Vagina (tissue), 2 donors: ENCODE measurements at regions not wholly inside any gene's neighbourhood (a gene's known extent, or its start where the extent isn't known, plus 50 kb on each side); places are given as distances from the start of the nearest gene placed in this dataset.

Experiments
- DNase-seq, 2 donors: peaks; one replicate each; pipeline ENCODE4 v3.0.0-alpha.2; 2017; ENCODE audit errors: extremely low spot score in 2 of 2
- H3K27ac ChIP-seq: fragments of 200-600 bp; sonication (generic); one replicate; pipeline ENCODE4 v1.5.1; 2019
- H3K27me3 ChIP-seq: fragments of 200-600 bp; sonication (generic); one replicate; pipeline ENCODE4 v1.5.1; 2019
- H3K36me3 ChIP-seq, 2 donors: fragments of 200-600 bp; sonication (generic); one replicate each; pipeline ENCODE4 v1.5.1; 2017 to 2019
- H3K4me1 ChIP-seq: fragments of 200-600 bp; sonication (generic); one replicate; pipeline ENCODE4 v1.5.1; 2019
- H3K4me3 ChIP-seq, 2 donors: fragments of 200-600 bp; sonication (generic); 1 replicate in 1 of 2; 2 replicates in 1 of 2; pipeline ENCODE4 v1.5.1; 2016 to 2019
- H3K9me3 ChIP-seq: fragments of 200-600 bp; sonication (generic); one replicate; pipeline ENCODE4 v1.5.1; 2019
- POLR2A ChIP-seq, 2 donors: fragments of 450-650 bp; IDR thresholded peaks; one replicate each; pipeline ENCODE4 v1.6.1; 2017; ENCODE audit warnings: antibody characterized with exemption in 2 of 2, mild to moderate bottlenecking in 2 of 2, moderate library complexity in 2 of 2
- POLR2AphosphoS5 ChIP-seq, 2 donors: sonication (generic); formaldehyde crosslinking; IDR thresholded peaks; one replicate each; pipeline ENCODE4 v1.9.0; 2017; ENCODE audit warnings: antibody characterized with exemption in 2 of 2, mild to moderate bottlenecking in 2 of 2, low read depth in 1 of 2; ENCODE audit not compliant: insufficient read depth in 1 of 2
- intact Hi-C: fragments of 100-400 bp; cut with DNase I; formaldehyde crosslinking; loops from one replicate; pipeline ENCODE4 v1.15.1; 2023
- TF ChIP-seq, protein P1 (sequence below), 3 experiments: fragments of 450-650 bp in 2 of 3; fragments of 200-600 bp in 1 of 3; sonication (generic) in 1 of 3; IDR thresholded peaks; one replicate each; pipeline ENCODE4 v1.5.1; 2017 to 2019; ENCODE audit warnings: antibody characterized with exemption in 3 of 3, mild to moderate bottlenecking in 2 of 3, moderate library complexity in 2 of 3

GRCh38 chr2:59027320-59027719 lies 786.2 kb upstream of the FANCL start:
- intact Hi-C loops = no loop called here
- no peak for TF ChIP-seq POLR2AphosphoS5 (IDR thresholded peaks at IDR 0.05; ENCODE audit: insufficient read depth in 1 of 2, low read depth in 1 of 2)
- TF ChIP-seq, protein P1, sequence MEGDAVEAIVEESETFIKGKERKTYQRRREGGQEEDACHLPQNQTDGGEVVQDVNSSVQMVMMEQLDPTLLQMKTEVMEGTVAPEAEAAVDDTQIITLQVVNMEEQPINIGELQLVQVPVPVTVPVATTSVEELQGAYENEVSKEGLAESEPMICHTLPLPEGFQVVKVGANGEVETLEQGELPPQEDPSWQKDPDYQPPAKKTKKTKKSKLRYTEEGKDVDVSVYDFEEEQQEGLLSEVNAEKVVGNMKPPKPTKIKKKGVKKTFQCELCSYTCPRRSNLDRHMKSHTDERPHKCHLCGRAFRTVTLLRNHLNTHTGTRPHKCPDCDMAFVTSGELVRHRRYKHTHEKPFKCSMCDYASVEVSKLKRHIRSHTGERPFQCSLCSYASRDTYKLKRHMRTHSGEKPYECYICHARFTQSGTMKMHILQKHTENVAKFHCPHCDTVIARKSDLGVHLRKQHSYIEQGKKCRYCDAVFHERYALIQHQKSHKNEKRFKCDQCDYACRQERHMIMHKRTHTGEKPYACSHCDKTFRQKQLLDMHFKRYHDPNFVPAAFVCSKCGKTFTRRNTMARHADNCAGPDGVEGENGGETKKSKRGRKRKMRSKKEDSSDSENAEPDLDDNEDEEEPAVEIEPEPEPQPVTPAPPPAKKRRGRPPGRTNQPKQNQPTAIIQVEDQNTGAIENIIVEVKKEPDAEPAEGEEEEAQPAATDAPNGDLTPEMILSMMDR (IDR thresholded peaks at IDR 0.05) = no peak
- no peaks in the 10 kb centered on the region for H3K27me3 ChIP-seq
- no peaks in the 10 kb centered on the region for H3K4me1 ChIP-seq
- H3K36me3 ChIP-seq = no peaks in the 10 kb centered on the region
- H3K4me3 ChIP-seq = no peak overlapping the region
- H3K9me3 ChIP-seq = no peaks in the 10 kb centered on the region
- DNase-seq = no peak
- H3K27ac ChIP-seq = no peak overlapping the region

- Histone ChIP-seq H3K4me1 (no peaks in the 10 kb centered on the region), H3K4me3 (no peak overlapping the region), H3K27ac (no peak overlapping the region), H3K36me3 (no peaks in the 10 kb centered on the region), H3K27me3 (no peaks in the 10 kb centered on the region), H3K9me3 (no peaks in the 10 kb centered on the region)
- DNase-seq = no peak
- no peak for TF ChIP-seq POLR2AphosphoS5 (IDR thresholded peaks at IDR 0.05; ENCODE audit: insufficient read depth in 1 of 2, low read depth in 1 of 2)
- TF ChIP-seq, protein P1 (IDR thresholded peaks at IDR 0.05) = peak in 1 of 3 experiments; percentile 34
- no peak for TF ChIP-seq POLR2A (IDR thresholded peaks at IDR 0.05)
- intact Hi-C loops = no loop called here
Measured at GRCh38 chr2:59025157-59025757, 784.1 kb upstream of the FANCL start.

- TF ChIP-seq POLR2AphosphoS5 (IDR thresholded peaks at IDR 0.05; ENCODE audit: insufficient read depth in 1 of 2, low read depth in 1 of 2) (no peak), POLR2A (IDR thresholded peaks at IDR 0.05) (no peak)
- TF ChIP-seq, protein P1 (IDR thresholded peaks at IDR 0.05) = no peak
- H3K4me3 ChIP-seq = no peak overlapping the region
- intact Hi-C loops = no loop called here
Measured at GRCh38 chr2:59021786-59022185, 780.7 kb upstream of the FANCL start.

DNA sequence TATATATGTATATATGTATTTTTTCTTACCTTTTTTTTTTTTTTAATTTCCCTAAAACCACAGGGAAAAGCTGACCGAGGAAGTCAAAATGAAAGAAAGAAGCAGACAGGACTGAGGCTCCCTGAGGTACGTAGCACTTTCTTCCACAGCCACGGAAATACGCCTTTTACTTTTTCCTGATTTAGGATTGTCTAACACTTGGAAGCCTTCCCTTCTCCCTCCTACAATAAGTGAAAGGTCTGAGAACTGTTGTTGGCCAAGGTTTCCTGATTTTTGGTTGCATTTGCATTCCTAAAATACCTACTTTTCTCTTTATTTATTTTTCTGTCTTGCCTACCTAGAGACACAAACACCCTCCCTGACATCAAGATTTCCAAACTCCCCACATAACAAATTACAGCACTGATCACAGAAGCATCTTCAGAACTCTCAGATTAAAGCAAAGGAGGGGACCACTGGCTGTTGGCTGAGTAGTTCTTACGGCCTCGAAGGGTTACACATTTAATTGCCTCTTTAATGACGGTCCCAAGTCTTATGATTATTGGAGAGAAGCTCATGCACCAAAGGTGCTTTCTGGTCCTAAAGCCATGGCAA lies 778.5 kb upstream of the FANCL start:
- Histone ChIP-seq H3K36me3 (no peaks in the 10 kb centered on the region), H3K4me1 (no peaks in the 10 kb centered on the region), H3K27me3 (no peaks in the 10 kb centered on the region), H3K9me3 (no peaks in the 10 kb centered on the region), H3K4me3 (no peak overlapping the region), H3K27ac (no peak overlapping the region)
- DNase-seq = no peak
- intact Hi-C loops = no loop called here
- no peak for TF ChIP-seq POLR2AphosphoS5 (IDR thresholded peaks at IDR 0.05; ENCODE audit: insufficient read depth in 1 of 2, low read depth in 1 of 2)
- TF ChIP-seq, protein P1 (IDR thresholded peaks at IDR 0.05) = no peak
- TF ChIP-seq POLR2A (IDR thresholded peaks at IDR 0.05) = no peak

More at GRCh38 chr2:59021786-59022185, 780.7 kb upstream of the FANCL start:
- no peaks in the 10 kb centered on the region for H3K4me1 ChIP-seq
- no peak for DNase-seq
- H3K27ac ChIP-seq = no peak overlapping the region
- no peaks in the 10 kb centered on the region for H3K27me3 ChIP-seq
- H3K9me3 ChIP-seq = no peaks in the 10 kb centered on the region
- H3K36me3 ChIP-seq = no peaks in the 10 kb centered on the region

DNA sequence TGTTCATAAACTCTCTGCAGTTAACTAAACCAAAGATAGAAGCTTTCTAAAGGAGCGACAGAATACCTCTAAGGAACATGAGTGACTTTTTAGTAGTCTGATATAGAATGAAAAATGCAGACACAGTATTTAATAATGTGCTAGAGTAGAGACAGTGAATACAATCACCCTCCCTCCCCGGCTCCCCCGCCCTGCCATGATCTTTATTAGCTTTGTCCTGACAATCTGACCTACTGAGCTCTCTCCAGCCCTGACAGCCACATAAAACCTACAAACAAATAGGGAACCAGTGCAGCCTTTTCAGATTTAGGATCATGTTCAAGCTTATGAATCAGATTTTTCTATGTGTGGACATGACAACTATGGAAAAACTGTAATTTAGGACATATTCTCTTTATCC lies 777.6 kb upstream of the FANCL start:
- Histone ChIP-seq H3K27ac (no peak overlapping the region), H3K4me1 (no peaks in the 10 kb centered on the region), H3K4me3 (no peak overlapping the region), H3K36me3 (no peaks in the 10 kb centered on the region), H3K9me3 (no peaks in the 10 kb centered on the region), H3K27me3 (no peaks in the 10 kb centered on the region)
- intact Hi-C loops = no loop called here
- TF ChIP-seq POLR2A (IDR thresholded peaks at IDR 0.05) = no peak
- TF ChIP-seq, protein P1 (IDR thresholded peaks at IDR 0.05) = no peak
- TF ChIP-seq POLR2AphosphoS5 (IDR thresholded peaks at IDR 0.05; ENCODE audit: insufficient read depth in 1 of 2, low read depth in 1 of 2) = no peak
- DNase-seq = no peak
